Keratinocyte (primary cell): ENCODE measurements at regions not wholly inside any gene's neighbourhood (a gene's known extent, or its start where the extent isn't known, plus 50 kb on each side); places are given as distances from the start of the nearest gene placed in this dataset.

Experiments used
- EZH2 ChIP-seq: IDR thresholded peaks from one replicate; pipeline ENCODE4 v1.6.1; 2012; ENCODE audit warnings: inconsistent platforms, mild to moderate bottlenecking, low read length, moderate library complexity
- TF ChIP-seq, protein P1 (sequence below), 3 experiments: IDR thresholded peaks in 1 of 3; conservative IDR thresholded peaks in 1 of 3; optimal IDR thresholded peaks in 1 of 3; 2 replicates in 2 of 3; 3 replicates in 1 of 3; pipeline versions ENCODE3 to v1.5.1; 2011; ENCODE audit warnings: low read length in 3 of 3, mild to moderate bottlenecking in 3 of 3, moderate library complexity in 2 of 3, control low read depth in 1 of 3, inconsistent platforms in 1 of 3; ENCODE audit not compliant: insufficient read depth in 2 of 3; ENCODE audit errors: extremely low read depth in 1 of 3

DNA sequence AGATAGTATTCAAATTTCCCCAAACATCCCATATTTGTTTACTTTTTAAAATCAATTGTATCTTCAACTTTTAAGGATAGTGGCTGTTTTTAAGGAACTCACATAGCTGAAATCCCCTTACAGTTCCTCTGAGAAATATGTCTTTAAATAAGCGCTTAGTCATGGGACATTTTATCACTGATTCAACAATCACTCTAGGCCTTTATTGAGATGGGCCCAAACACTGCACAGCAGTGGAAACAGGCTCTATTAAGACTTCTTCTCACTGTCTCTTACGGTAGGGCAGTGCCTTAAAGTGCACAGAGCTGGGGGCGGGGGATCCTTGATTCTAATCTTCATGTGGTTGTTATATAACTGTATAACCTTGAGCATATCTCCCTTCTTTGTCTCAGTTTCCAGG lies 59.8 kb upstream of the RREB1 start:
- TF ChIP-seq, protein P1, sequence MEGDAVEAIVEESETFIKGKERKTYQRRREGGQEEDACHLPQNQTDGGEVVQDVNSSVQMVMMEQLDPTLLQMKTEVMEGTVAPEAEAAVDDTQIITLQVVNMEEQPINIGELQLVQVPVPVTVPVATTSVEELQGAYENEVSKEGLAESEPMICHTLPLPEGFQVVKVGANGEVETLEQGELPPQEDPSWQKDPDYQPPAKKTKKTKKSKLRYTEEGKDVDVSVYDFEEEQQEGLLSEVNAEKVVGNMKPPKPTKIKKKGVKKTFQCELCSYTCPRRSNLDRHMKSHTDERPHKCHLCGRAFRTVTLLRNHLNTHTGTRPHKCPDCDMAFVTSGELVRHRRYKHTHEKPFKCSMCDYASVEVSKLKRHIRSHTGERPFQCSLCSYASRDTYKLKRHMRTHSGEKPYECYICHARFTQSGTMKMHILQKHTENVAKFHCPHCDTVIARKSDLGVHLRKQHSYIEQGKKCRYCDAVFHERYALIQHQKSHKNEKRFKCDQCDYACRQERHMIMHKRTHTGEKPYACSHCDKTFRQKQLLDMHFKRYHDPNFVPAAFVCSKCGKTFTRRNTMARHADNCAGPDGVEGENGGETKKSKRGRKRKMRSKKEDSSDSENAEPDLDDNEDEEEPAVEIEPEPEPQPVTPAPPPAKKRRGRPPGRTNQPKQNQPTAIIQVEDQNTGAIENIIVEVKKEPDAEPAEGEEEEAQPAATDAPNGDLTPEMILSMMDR (optimal IDR thresholded peaks at IDR 0.05 in 1 of 3, IDR thresholded peaks at IDR 0.05 in 1 of 3, conservative IDR thresholded peaks at IDR 0.05 in 1 of 3; ENCODE audit: extremely low read depth in 1 of 3, insufficient read depth in 2 of 3, low read length in 3 of 3), result no peak
- TF ChIP-seq EZH2, result no peak
